K562 (cell line): ENCODE measurements at regions not wholly inside any gene's neighbourhood (a gene's known extent, or its start where the extent isn't known, plus 50 kb on each side); places are given as distances from the start of the nearest gene placed in this dataset.

Experiments used
- ATAC-seq: fragments of 200-7000 bp; cut with Tn5 transposase; 3 replicates; pipeline ENCODE4 v1.9.1; 2020; ENCODE audit warnings: moderate library complexity
- BruUV-seq: library from RNA; stranded (reverse); fragments of 400-500 nt; replicated peaks from 2 replicates; lab custom pipeline; 2021; lab: Mats Ljungman, UMichigan
- CTCF ChIA-PET: fragments of 300-600 bp; formaldehyde crosslinking; extraction: SDS; loops from one replicate; lab custom pipeline; 2021; ENCODE audit warnings: low intra/inter-chr PET ratio; lab: Yijun Ruan, JAX
- POLR2A ChIA-PET: fragments of 300-600, 350-650 bp; sonication (Branson Sonifier 250); formaldehyde crosslinking; extraction: SDS; loops from one replicate; lab custom pipeline; 2021; ENCODE audit warnings: antibody characterized with exemption, inconsistent platforms; lab: Yijun Ruan, JAX
- DNase-seq, 4 experiments: peaks; one replicate each; pipeline versions ENCODE4 v3.0.0 to v3.0.0-alpha.2; 2011 to 2018; ENCODE audit warnings: low spot score in 3 of 4, mixed read lengths in 3 of 4; ENCODE audit errors: extremely low read depth in 1 of 4
- FAIRE-seq: peaks from 2 replicates; lab custom pipeline; 2011; peaks lifted over from hg19 to GRCh38; lab: Jason Lieb, UNC
- H2AFZ ChIP-seq: 2 replicates; pipeline ENCODE4 v1.6.0; 2011; ENCODE audit warnings: low read depth, low read length, control low read depth, inconsistent platforms
- H3K27ac ChIP-seq: fragments of 200-600 bp; 3 replicates; pipeline ENCODE4 v1.8.0; 2011; ENCODE audit warnings: low read depth, mild to moderate bottlenecking, control low read depth, inconsistent platforms, low read length, moderate library complexity, mixed read lengths; ENCODE audit errors: extremely low read depth
- H3K27me3 ChIP-seq, 2 experiments: fragments of 300-600 bp in 1 of 2; 2 replicates in 1 of 2; 3 replicates in 1 of 2; pipeline versions ENCODE4 v1.6.0 to v1.8.0; 2011; ENCODE audit warnings: inconsistent platforms in 2 of 2, low read length in 2 of 2, mild to moderate bottlenecking in 1 of 2, mixed read lengths in 1 of 2, moderate library complexity in 1 of 2; ENCODE audit not compliant: control insufficient read depth in 2 of 2, insufficient read depth in 2 of 2
- H3K36me3 ChIP-seq: fragments of 300-600 bp; 3 replicates; pipeline ENCODE4 v1.8.0; 2011; ENCODE audit warnings: mild to moderate bottlenecking, low read length, inconsistent platforms; ENCODE audit not compliant: control insufficient read depth, insufficient read depth
- H3K4me1 ChIP-seq, 2 experiments: fragments of 200-600 bp in 1 of 2; replicated peaks in 1 of 2; 2 replicates in 1 of 2; 3 replicates in 1 of 2; pipeline versions ENCODE4 v1.5.1 to v1.8.0; 2011; ENCODE audit warnings: inconsistent platforms in 2 of 2, low read length in 2 of 2, mild to moderate bottlenecking in 1 of 2, mixed read lengths in 1 of 2, moderate library complexity in 1 of 2; ENCODE audit not compliant: control insufficient read depth in 2 of 2, insufficient read depth in 2 of 2
- H3K4me2 ChIP-seq: 2 replicates; pipeline ENCODE4 v1.6.1; 2011; ENCODE audit warnings: low read length, control low read depth, inconsistent platforms, mixed read lengths; ENCODE audit not compliant: insufficient read depth
- H3K4me3 ChIP-seq: fragments of 200-600 bp; sonication (generic), shearing (Covaris generic); 2 replicates; pipeline ENCODE4 v1.5.1; 2016; ENCODE audit warnings: control low read depth, inconsistent platforms
- H3K79me2 ChIP-seq: fragments of 200-600 bp; 3 replicates; pipeline ENCODE4 v1.8.0; 2011; ENCODE audit warnings: low read length, inconsistent platforms; ENCODE audit not compliant: control insufficient read depth, insufficient read depth
- H3K9ac ChIP-seq, 2 experiments: 2 replicates each; pipeline versions ENCODE4 v1.6.0 to v1.6.1; 2011; ENCODE audit warnings: low read depth in 2 of 2, low read length in 2 of 2, control low read depth in 1 of 2, inconsistent platforms in 1 of 2, mild to moderate bottlenecking in 1 of 2, mixed read lengths in 1 of 2; ENCODE audit not compliant: insufficient read depth in 1 of 2
- H3K9me1 ChIP-seq: one replicate; pipeline ENCODE4 v1.6.0; 2011; ENCODE audit warnings: inconsistent platforms, mild to moderate bottlenecking, low read length, moderate library complexity; ENCODE audit not compliant: control insufficient read depth, insufficient read depth
- H3K9me3 ChIP-seq: replicated peaks from 2 replicates; pipeline ENCODE4 v1.5.1; 2011; ENCODE audit warnings: low read depth, low read length, inconsistent platforms; ENCODE audit not compliant: control insufficient read depth, insufficient read depth
- H4K20me1 ChIP-seq: replicated peaks from 2 replicates; pipeline ENCODE4 v1.6.1; 2011; ENCODE audit warnings: low read length, inconsistent platforms, mixed read lengths; ENCODE audit not compliant: control insufficient read depth, insufficient read depth
- ARID3B ChIP-seq: fragments of 250-450 bp; sonication (Bioruptor Pico); IDR thresholded peaks from 2 replicates; pipeline ENCODE4 v1.4.0; 2020; ENCODE audit warnings: borderline replicate concordance
- CLOCK ChIP-seq: fragments of 250-450 bp; sonication (Bioruptor Pico); IDR thresholded peaks from 2 replicates; pipeline ENCODE4 v1.4.0; 2020; ENCODE audit warnings: mild to moderate bottlenecking, moderate library complexity, borderline replicate concordance
- CSDE1 ChIP-seq, 2 experiments: fragments of 450-650 bp; IDR thresholded peaks; 2 replicates each; pipeline ENCODE4 v1.6.1; 2016; ENCODE audit warnings: mild to moderate bottlenecking in 1 of 2
- ESRRA ChIP-seq: fragments of 450-650 bp; IDR thresholded peaks from 2 replicates; pipeline ENCODE4 v1.6.1; 2014; ENCODE audit warnings: low read depth, mild to moderate bottlenecking, moderate library complexity, borderline replicate concordance
- ETV1 ChIP-seq: fragments of 450-650 bp; conservative IDR thresholded peaks from 2 replicates; pipeline ENCODE4 v1.6.1; 2016; ENCODE audit warnings: missing genetic modification characterization, control low read depth, low read depth, missing compliant biosample characterization
- FOXP1 ChIP-seq: sonication (generic); formaldehyde crosslinking; IDR thresholded peaks from 2 replicates; pipeline ENCODE4 v1.8.0; 2022; ENCODE audit warnings: mild to moderate bottlenecking, missing genetic modification reagents
- GTF2F1 ChIP-seq: IDR thresholded peaks from 2 replicates; pipeline ENCODE4 v1.6.1; 2011; ENCODE audit warnings: low read depth, low read length, improper control_type of control experiment
- MEF2A ChIP-seq: IDR thresholded peaks from 2 replicates; pipeline ENCODE4 v1.6.1; 2011; ENCODE audit warnings: low read depth, mild to moderate bottlenecking, low read length, moderate library complexity; ENCODE audit not compliant: control insufficient read depth
- NCOA2 ChIP-seq, 2 experiments: fragments of 450-650 bp; IDR thresholded peaks; 2 replicates each; pipeline ENCODE4 v1.6.1; 2018; ENCODE audit warnings: mild to moderate bottlenecking in 2 of 2, moderate library complexity in 1 of 2; ENCODE audit not compliant: partially characterized antibody in 2 of 2
- OTX1 ChIP-seq: fragments of 450-650 bp; formaldehyde crosslinking; IDR thresholded peaks from 2 replicates; pipeline ENCODE4 v1.4.0; 2022; ENCODE audit warnings: mild to moderate bottlenecking
- POLR2AphosphoS2 ChIP-seq: IDR thresholded peaks from 2 replicates; pipeline ENCODE4 v1.6.1; 2012; ENCODE audit warnings: low read length, improper control_type of control experiment
- RHOXF2B ChIP-seq: fragments of 250-450 bp; sonication (Bioruptor Pico); conservative IDR thresholded peaks from 2 replicates; pipeline ENCODE4 v1.5.1; 2021
- SAFB2 ChIP-seq: fragments of 200-400 bp; formaldehyde crosslinking; IDR thresholded peaks from 2 replicates; pipeline ENCODE4 v1.6.1; 2018; ENCODE audit warnings: borderline replicate concordance, low read length, low read depth, moderate library complexity; ENCODE audit not compliant: severe bottlenecking
- ZFP91 ChIP-seq: sonication (generic); formaldehyde crosslinking; IDR thresholded peaks from 2 replicates; pipeline ENCODE4 v1.8.0; 2022; ENCODE audit warnings: mild to moderate bottlenecking, missing genetic modification reagents
- WGBS: fragments of 100-300 bp; shearing (Covaris generic); methylation state at CpG from one replicate; pipeline ENCODE4 v1.1.6; 2016; ENCODE audit warnings: low coverage, mixed read lengths; ENCODE audit not compliant: insufficient coverage; ENCODE audit errors: missing lambda C conversion rate; 5-methylcytosine and 5-hydroxymethylcytosine counted together
- in situ Hi-C: fragments of 300-500 bp; cut with MboI; formaldehyde crosslinking; loops from 4 replicates; pipeline ENCODE4 v1.15.0; 2018; ENCODE audit warnings: inconsistent platforms, mixed read lengths
- intact Hi-C: fragments of 100-400 bp; cut with micrococcal nuclease; formaldehyde crosslinking; loops from 2 replicates; pipeline ENCODE4 v1.14.2; 2022

GRCh38 chr7:66505531-66506451 lies 122.9 kb upstream of the KCTD7 start:
- no peak overlapping the region for H3K27ac ChIP-seq
- TF ChIP-seq OTX1 (no peak), MEF2A (no peak), ARID3B (no peak), ESRRA (no peak), FOXP1 (CRISPR knock-in tag) (no peak), POLR2AphosphoS2 (no peak), ZFP91 (CRISPR knock-in tag) (no peak), SAFB2 (no peak), RHOXF2B (no peak), GTF2F1 (no peak), CSDE1 (IDR thresholded peaks at IDR 0.05) (no peak), ETV1 (tag) (no peak), NCOA2 (IDR thresholded peaks at IDR 0.05; ENCODE audit: partially characterized antibody in 2 of 2) (no peak), CLOCK (no peak)
- no peaks in the 10 kb centered on the region for H4K20me1 ChIP-seq
- H3K4me3 ChIP-seq: no peak overlapping the region
- H3K4me2 ChIP-seq: no peak overlapping the region
- no TSS peak for BruUV-seq
- in situ Hi-C loops: no loop called here
- ChIA-PET POLR2A (interaction anchor here (0.6 kb wide), 1 partner anchor 11 kb away, joined by 3 read pairs; no protein-coding TSS in a partner anchor), CTCF (no interaction called here)
- ATAC-seq: no peak
- no peaks in the 10 kb centered on the region for H3K27me3 ChIP-seq
- H2AFZ ChIP-seq: no peak overlapping the region
- peak in 1 of 4 experiments; percentile 5 for DNase-seq
- H3K79me2 ChIP-seq: no peaks in the 10 kb centered on the region
- H3K36me3 ChIP-seq: no peaks in the 10 kb centered on the region
- FAIRE-seq: no peak
- H3K9me1 ChIP-seq: no peaks in the 10 kb centered on the region
- intact Hi-C loops: no loop called here
- H3K9me3 ChIP-seq: no peaks in the 10 kb centered on the region
- no peak overlapping the region for H3K9ac ChIP-seq
- peaks cover 9 to 30% of the 10 kb centered on the region in 2 experiments for H3K4me1 ChIP-seq
- WGBS: 83% methylated on average over 77 of the region's 86 CpGs
